OCI-LY3 (cell line): ENCODE measurements at regions not wholly inside any gene's neighbourhood (a gene's known extent, or its start where the extent isn't known, plus 50 kb on each side); places are given as distances from the start of the nearest gene placed in this dataset.

ENCODE experiments used
- CTCF ChIP-seq: fragments of 200-600, 300-600 bp; sonication (generic); IDR thresholded peaks from 2 replicates; pipeline ENCODE4 v1.5.1; 2014; ENCODE audit warnings: antibody characterized with exemption, low read length, low read depth
- EZH2phosphoT487 ChIP-seq: fragments of 200-600 bp; shearing (Covaris generic); IDR thresholded peaks from 2 replicates; pipeline ENCODE4 v1.6.1; 2018; ENCODE audit warnings: antibody characterized with exemption, mixed run types, low read depth

GRCh38 chr3:124535306-124535705 lies 194.9 kb upstream of the UMPS start:
- no peak for TF ChIP-seq CTCF
- TF ChIP-seq EZH2phosphoT487, result no peak
